ENCODE measurements at regions not wholly inside any gene's neighbourhood (a gene's known extent, or its start where the extent isn't known, plus 50 kb on each side); places are given as distances from the start of the nearest gene placed in this dataset.
"Not testable (repeated sequence)": the region's sequence is repeated elsewhere in the genome, so short reads cannot be mapped to it uniquely, and the experiment has no call there.

- DNase-seq, result no peak
Measured at GRCh38 chr4:169885893-169886292, 128.1 kb upstream of the HPF1 start.

GRCh38 chr4:169881769-169882168, 124.0 kb upstream of the HPF1 start:
- DNase-seq, result no peak

DNA sequence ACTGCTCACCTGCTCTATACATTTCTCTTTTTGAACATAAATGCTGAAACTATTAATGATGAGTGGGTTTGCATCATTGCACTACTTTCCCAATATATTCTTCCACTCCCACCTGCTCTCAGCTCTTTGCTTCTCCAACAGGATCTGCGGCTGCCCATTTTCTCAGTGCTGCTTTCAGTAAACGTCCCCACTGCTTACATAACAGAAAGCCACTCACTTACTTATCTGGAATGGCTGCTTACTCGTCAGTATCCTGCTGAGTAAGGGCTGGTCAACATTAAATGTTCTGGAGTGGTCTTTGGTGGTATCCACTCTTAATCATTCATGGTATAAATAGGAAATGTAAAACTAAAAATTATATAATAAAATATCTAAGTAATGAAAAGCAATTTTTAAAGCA, 112.8 kb upstream of the HPF1 start:
- no peak for DNase-seq

GRCh38 chr4:169869490-169869889, 111.7 kb upstream of the HPF1 start:
- no peak for DNase-seq

GRCh38 chr4:169861593-169861992, 103.8 kb upstream of the HPF1 start:
- no peak for DNase-seq

- DNase-seq, result no peak
Measured at GRCh38 chr4:169859366-169860216, 101.8 kb upstream of the HPF1 start.

GRCh38 chr4:169854090-169854489, 96.3 kb upstream of the HPF1 start:
- no peak for DNase-seq

DNA sequence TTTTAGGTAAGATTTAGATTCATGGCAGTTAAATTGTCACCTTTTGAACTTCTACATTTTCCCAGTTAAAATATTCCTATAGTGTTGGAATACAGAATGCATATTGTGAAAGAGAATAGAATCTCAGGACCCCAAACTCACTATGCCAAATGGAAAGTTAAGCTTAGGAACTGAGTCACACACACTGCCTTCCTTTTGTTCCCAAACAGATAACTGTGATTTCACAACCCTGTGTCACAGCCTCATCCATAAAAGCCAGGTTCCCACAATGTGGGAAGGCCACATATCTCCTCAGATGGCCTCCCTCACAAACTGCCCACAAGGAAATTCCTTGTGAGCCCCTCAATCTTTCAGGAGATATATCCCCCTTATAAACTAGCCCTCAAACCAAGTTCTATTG, 94.7 kb upstream of the HPF1 start:
- no peak for DNase-seq

DNA sequence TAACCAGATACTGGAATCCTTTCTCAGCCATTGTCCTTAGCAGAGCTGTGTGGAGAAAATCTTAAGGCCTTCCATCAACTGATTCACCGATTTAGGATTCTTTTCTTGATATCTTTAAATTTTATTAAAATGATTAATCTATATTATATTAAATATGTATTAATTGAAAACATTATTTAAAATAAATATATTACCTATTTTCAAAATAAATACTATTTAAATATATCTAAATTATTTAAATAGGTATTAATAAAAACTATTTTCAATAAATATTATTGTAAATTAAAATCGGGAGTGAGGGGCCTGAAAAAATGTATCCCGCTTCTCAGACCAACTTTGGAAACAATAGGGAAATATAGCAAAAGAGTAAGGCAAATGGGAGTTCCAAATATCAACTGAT, 94.0 kb upstream of the HPF1 start:
- DNase-seq, result no peak

DNA sequence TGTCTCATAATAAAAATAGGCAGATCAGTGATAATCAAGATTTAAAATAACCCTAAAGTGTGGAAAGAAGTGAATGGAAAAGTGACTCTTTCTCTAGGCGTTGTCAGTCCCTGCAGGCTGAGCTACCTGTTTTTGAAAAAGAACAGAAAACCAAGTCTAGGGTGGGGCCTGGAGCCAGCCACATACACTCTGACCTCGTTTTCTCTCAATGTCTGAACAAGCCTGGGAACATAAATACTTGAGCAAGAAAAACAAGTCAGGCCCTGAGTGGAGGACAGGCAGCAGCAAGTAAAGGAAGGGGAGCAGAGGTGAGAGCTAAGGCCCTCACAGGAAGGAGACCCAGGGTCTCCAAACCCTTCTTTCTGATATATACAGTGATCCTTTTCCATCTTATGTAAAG, 91.7 kb upstream of the HPF1 start:
- DNase-seq, result no peak

DNA sequence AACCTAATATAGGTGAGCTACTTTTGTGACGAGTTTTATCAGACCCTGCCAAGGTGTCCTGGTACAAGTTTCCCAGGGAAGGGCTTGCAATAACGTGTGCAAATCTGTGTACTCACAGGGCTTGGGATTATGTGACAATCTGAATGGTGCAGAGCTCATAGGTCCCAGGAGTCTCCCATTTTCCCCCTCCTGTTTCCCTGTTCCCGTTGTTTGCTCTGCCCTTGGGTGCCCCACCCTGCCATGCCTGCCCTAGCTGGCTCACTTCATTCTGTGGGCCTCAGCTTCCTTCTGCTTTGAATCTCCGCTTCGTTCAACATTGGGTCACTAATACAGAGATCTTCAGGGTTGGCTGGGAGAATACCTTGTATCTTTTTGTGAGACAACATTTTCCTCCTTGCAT, 90.3 kb upstream of the HPF1 start:
- no peak for DNase-seq

- no peak for DNase-seq
Measured at GRCh38 chr4:169847171-169847570, 89.4 kb upstream of the HPF1 start.

DNA sequence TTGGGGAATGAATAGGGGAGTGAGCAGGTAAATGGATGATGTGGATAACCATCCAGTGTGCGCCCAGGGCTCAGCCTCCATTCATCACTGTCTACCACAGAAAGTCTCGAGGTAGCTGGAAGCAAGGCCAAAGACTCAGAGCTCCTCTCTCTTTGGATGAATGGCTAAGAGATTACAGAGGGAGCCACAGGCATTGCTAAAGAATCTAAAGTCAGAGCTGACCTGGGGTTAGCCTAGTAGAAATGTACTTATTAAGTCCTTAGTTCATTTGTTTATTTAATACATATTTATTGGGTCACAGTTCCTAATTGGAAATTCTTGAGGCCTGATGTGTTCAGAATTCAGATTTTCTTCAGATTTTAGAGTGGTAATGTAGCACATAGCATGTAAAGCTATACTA, 88.7 kb upstream of the HPF1 start:
- DNase-seq, result no peak

DNA sequence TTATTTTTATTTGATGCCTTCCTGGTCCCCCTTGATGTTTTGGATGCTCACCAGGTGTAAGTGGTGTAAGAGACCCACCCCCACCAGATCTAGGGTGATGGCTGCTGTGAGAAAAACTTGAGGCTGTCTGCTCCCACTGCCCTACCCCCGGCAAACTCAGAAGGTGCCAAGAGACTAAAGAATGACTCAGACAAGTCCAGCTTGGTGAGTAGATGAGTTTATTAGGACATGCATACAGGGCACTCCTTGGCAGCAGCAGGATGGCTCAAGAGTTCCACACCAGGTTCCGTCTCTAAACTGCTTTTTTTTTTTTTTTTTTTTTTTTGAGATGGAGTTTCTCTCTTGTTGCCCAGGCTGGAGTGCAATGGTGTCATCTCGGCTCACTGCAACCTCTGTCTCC, 84.0 kb upstream of the HPF1 start:
- no peak for DNase-seq

DNA sequence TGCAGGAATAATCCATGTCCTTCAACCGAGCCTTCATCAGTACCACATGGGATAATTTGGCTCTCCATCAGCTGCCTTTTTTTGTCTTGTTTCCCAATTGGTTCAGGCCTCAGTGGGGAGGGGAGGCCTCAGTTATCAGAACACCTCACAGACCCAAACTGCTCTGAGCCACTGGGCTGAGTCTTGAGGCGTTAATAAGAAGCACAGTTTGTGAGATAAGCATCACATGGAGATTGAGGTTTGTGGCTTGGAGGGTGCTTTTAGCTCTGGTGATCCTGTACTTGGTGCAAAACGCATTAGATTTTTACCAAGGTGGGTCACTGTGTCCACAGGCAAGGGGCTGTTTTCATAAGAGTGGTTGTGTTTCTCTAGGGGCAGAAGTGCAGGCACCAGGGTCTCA, 82.8 kb upstream of the HPF1 start:
- no peak for DNase-seq

GRCh38 chr4:169828329-169828728, 70.6 kb upstream of the HPF1 start:
- not testable (repeated sequence) for DNase-seq

- DNase-seq, result no peak
Measured at GRCh38 chr4:169826634-169827187, 69.0 kb upstream of the HPF1 start.

GRCh38 chr4:169823685-169824084, 65.9 kb upstream of the HPF1 start:
- DNase-seq, result no peak

DNA sequence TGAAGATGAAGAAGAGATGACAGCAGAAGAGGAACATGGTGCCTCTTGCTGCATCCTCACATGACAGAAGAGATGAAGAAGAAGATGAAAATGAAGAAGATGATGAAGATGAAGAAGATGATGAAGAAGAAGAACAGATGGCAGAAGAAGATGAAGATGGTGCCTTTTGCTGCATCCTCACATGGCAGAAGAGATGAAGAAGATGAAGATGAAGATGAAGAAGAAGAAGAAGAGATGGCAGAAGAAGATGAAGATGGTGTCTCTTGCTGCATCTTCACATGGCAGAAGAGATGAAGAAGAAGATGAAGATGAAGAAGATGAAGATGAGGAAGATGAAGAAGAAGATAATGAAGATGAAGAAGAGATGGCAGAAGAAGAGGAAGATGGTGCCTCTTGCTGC, 63.7 kb upstream of the HPF1 start:
- no peak for DNase-seq

DNA sequence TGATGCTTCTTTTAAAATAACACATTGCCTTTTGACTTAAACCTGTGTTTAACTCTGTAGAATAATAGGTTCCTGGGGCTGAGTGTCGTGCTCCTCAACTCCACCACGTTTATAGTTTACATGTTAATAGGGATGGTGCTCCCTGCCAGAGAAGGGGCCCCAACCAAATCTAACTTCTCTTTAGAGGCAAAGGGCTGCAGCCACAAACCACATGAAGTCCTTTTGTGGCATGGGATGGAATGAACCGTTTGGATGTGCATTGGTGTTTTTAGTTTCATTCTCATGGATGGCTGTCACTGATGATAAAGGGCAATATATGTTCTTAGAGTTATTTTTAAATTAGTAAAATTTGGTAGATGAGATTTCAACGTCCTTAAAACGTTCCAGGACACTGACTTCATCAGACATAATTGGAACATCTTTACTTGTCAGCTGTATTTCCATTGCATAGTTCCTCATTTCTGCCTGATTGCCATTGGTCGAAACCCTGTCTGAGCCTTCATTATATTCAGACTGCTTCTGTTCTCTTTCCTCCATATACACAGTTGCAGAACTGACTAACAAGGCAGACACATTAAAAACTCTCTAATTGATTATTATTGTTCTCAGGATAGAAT, 60.4 kb upstream of the HPF1 start:
- no peak for DNase-seq

- no peak for DNase-seq
Measured at GRCh38 chr4:169815606-169816005, 57.9 kb upstream of the HPF1 start.

- DNase-seq, result no peak
Measured at GRCh38 chr4:169811476-169811875, 53.7 kb upstream of the HPF1 start.

GRCh38 chr4:169810325-169811323, 52.9 kb upstream of the HPF1 start:
- DNase-seq, result peak; percentile 39 to 66

All from NCI-H1930 (cell line).